ENCODE measurements at regions not wholly inside any gene's neighbourhood (a gene's known extent, or its start where the extent isn't known, plus 50 kb on each side); places are given as distances from the start of the nearest gene placed in this dataset.

DNA sequence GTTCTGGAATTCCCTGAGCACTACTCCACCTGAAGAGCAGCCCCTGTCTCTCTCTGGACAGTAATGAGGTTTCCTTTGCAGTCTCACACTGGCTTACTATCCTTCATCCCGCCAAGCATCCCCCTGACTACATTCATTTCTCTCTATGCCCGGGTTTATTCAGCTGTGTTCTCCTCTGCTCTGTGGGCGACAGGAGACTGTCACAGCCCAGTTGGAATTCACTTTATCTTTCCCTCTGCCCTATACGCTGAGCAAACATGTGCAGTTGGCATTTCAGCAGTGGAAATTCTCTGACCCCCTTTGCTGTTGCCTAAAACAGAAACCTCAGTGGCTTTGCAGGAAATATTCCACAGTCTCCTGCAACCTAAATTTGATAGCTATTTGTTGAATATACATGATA, 83.5 kb upstream of the MAX start:
- TF ChIP-seq, protein P1, sequence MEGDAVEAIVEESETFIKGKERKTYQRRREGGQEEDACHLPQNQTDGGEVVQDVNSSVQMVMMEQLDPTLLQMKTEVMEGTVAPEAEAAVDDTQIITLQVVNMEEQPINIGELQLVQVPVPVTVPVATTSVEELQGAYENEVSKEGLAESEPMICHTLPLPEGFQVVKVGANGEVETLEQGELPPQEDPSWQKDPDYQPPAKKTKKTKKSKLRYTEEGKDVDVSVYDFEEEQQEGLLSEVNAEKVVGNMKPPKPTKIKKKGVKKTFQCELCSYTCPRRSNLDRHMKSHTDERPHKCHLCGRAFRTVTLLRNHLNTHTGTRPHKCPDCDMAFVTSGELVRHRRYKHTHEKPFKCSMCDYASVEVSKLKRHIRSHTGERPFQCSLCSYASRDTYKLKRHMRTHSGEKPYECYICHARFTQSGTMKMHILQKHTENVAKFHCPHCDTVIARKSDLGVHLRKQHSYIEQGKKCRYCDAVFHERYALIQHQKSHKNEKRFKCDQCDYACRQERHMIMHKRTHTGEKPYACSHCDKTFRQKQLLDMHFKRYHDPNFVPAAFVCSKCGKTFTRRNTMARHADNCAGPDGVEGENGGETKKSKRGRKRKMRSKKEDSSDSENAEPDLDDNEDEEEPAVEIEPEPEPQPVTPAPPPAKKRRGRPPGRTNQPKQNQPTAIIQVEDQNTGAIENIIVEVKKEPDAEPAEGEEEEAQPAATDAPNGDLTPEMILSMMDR (IDR thresholded peaks at IDR 0.05; ENCODE audit: low read depth, low read length) = no peak
- DNase-seq (ENCODE audit: low read depth in 2 of 2) = no peak
- no peak overlapping the region for H3K4me3 ChIP-seq (replicated peaks in 1 of 2; ENCODE audit: low read depth in 2 of 2, low read length in 2 of 2)

DNA sequence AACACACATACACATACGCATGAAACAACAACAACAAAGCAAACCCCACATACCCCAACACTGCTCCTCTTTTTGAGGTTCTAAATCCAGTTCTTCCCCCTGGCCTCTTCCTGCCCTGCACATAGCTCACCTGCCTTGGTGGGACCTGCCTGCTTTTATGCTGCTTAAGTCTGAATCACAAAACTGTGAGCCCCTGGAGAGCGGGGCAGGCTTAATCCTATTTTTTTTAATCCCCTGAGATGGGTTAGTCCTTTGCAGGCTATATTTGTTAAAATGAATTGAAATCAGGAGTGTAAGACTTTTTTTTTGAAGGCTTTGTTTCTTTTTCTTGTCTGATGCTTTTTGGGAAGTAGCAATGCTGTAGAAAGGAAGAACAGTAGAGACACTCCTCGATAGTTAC, 84.6 kb upstream of the MAX start:
- DNase-seq (ENCODE audit: low read depth in 2 of 2) = no peak
- H3K4me3 ChIP-seq (replicated peaks in 1 of 2; ENCODE audit: low read depth in 2 of 2, low read length in 2 of 2) = no peak overlapping the region
- TF ChIP-seq, protein P1 (IDR thresholded peaks at IDR 0.05; ENCODE audit: low read depth, low read length) = no peak

DNA sequence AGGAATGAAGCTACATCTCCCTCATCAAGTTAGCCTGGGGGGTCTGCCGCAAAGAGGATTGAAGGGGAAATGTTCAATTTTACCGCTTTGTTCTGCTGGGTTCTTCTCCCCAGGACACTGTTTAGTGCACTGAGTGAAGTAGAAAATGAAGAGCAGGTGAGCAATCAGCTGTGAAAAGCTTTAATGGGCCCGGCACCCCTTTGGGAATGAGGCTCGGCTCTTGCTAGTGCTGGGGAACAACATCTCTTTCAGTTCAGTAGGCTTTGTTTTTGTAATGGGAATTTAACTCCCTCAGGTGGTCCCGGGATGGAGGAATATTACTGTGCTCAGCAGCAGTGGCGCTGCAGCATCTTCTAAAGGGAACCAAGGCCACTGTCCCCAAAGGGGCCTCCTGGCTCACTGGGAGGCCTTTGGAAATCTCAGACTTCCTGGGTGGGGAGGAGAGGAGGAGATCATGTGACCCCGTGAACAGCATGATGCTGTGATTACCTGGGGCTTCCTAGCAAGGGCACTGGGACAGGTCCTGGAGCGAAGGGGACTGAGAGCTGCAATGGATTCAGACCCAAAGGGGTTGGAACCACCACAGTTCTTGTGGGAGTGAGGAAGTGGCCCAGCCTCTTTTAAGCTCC, 85.2 kb upstream of the MAX start:
- TF ChIP-seq, protein P1 (IDR thresholded peaks at IDR 0.05; ENCODE audit: low read depth, low read length) = no peak
- no peak overlapping the region for H3K4me3 ChIP-seq (replicated peaks in 1 of 2; ENCODE audit: low read depth in 2 of 2, low read length in 2 of 2)
- no peak for DNase-seq (ENCODE audit: low read depth in 2 of 2)

DNA sequence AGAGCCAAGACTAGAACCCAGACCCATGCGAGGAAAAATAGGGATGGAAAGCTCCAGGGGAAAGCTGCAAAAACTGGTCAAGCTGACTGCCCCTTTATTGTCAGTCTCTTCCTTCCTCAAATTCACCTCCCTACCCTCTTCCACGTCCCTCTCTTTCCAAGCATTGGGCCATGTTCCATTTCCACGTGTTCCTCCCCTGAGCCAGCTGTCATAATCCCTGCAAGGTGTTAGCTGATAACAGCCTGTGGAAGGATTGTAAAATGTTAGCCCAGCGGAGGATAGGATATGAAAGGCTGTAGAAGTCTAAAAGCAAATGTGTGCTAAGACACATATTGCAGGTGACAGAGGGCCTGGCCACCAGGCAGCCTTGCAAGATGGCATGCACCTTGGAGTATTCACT, 88.0 kb upstream of the MAX start:
- no peak overlapping the region for H3K4me3 ChIP-seq (replicated peaks in 1 of 2; ENCODE audit: low read depth in 2 of 2, low read length in 2 of 2)
- no peak for DNase-seq (ENCODE audit: low read depth in 2 of 2)
- TF ChIP-seq, protein P1 (IDR thresholded peaks at IDR 0.05; ENCODE audit: low read depth, low read length) = no peak

DNA sequence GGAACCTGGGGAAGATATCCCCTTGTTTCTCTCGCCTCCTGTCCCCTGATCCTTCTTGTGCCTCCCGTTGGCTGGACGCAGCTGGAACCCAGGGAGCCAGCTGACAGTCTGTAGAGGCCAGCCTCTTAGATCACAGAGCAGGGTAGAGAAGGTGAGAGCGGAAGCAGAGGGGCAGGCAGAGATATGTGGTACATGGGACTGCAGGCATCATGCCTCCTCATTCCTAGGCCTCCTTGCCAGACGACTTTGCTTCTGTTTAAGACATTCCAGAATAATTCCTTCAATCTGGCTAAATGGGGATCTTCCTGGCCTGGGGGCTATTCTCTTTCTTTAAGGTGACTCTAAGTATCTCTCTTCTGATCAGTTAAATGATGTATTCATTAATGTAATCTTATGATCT, 89.4 kb upstream of the MAX start:
- TF ChIP-seq, protein P1 (IDR thresholded peaks at IDR 0.05; ENCODE audit: low read depth, low read length) = no peak
- H3K4me3 ChIP-seq (replicated peaks in 1 of 2; ENCODE audit: low read depth in 2 of 2, low read length in 2 of 2) = no peak overlapping the region
- DNase-seq (ENCODE audit: low read depth in 2 of 2) = no peak

DNA sequence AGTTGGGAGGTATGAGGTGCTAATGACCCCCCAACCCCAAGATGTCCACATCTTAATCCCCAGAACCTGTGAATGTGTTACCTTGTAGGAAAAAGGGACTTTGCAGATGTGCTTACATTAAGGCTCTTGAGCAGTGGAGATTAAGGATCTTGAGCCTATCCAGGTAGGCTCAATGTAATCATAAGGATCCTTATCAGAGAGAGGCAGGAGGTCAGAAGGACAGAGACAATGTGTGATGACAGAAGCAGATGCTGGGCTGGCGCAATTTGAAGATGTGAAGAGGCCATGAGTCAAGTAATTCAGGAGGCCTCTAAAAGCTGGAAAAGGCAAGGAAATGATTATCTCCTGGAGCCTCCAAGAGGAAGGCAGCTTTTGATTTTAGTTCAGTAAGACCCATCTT, 90.4 kb upstream of the MAX start:
- no peak for DNase-seq (ENCODE audit: low read depth in 2 of 2)
- TF ChIP-seq, protein P1 (IDR thresholded peaks at IDR 0.05; ENCODE audit: low read depth, low read length) = no peak

More for the DNA sequence above, 90.4 kb upstream of the MAX start:
- no peak overlapping the region for H3K4me3 ChIP-seq (replicated peaks in 1 of 2; ENCODE audit: low read depth in 2 of 2, low read length in 2 of 2)

All from cardiac fibroblast (primary cell).